ENCODE measurements at regions not wholly inside any gene's neighbourhood (a gene's known extent, or its start where the extent isn't known, plus 50 kb on each side); places are given as distances from the start of the nearest gene placed in this dataset.

- Histone ChIP-seq H2AFZ (ENCODE audit: low read length) (no peak overlapping the region), H3K27ac (ENCODE audit: low read depth, low read length, poor library complexity, severe bottlenecking) (no peak overlapping the region), H3K4me3 (ENCODE audit: low read depth, low read length, poor library complexity, severe bottlenecking) (no peak overlapping the region), H3K4me1 (ENCODE audit: insufficient read depth, low read length, severe bottlenecking) (no peaks in the 10 kb centered on the region), H4K20me1 (ENCODE audit: insufficient read depth, low read length) (no peaks in the 10 kb centered on the region), H3K36me3 (ENCODE audit: insufficient read depth, low read length) (no peaks in the 10 kb centered on the region), H3K9ac (ENCODE audit: low read length) (no peak overlapping the region), H3K79me2 (ENCODE audit: insufficient read depth, low read length) (no peaks in the 10 kb centered on the region), H3K9me3 (ENCODE audit: low read length) (no peaks in the 10 kb centered on the region), H3K4me2 (ENCODE audit: low read length) (no peak overlapping the region), H3K9me2 (ENCODE audit: low read depth, low read length) (no peaks in the 10 kb centered on the region), H3K27me3 (ENCODE audit: insufficient read depth, low read length) (no peaks in the 10 kb centered on the region), H3F3A (ENCODE audit: insufficient read depth, low read length) (no peaks in the 10 kb centered on the region)
- no peak for TF ChIP-seq CTCF (IDR thresholded peaks at IDR 0.05; ENCODE audit: low read length)
- no peak for TF ChIP-seq EZH2 (IDR thresholded peaks at IDR 0.05; ENCODE audit: borderline replicate concordance, low read length)
Measured at GRCh38 chr5:92852219-92852618, 728.8 kb downstream of the NR2F1-AS1 start.

GRCh38 chr5:92850886-92851285, 730.1 kb downstream of the NR2F1-AS1 start:
- Histone ChIP-seq H2AFZ (ENCODE audit: low read length) (no peak overlapping the region), H4K20me1 (ENCODE audit: insufficient read depth, low read length) (no peaks in the 10 kb centered on the region), H3K4me3 (ENCODE audit: low read depth, low read length, poor library complexity, severe bottlenecking) (no peak overlapping the region), H3F3A (ENCODE audit: insufficient read depth, low read length) (no peaks in the 10 kb centered on the region), H3K27ac (ENCODE audit: low read depth, low read length, poor library complexity, severe bottlenecking) (no peak overlapping the region), H3K9ac (ENCODE audit: low read length) (no peak overlapping the region), H3K9me2 (ENCODE audit: low read depth, low read length) (no peaks in the 10 kb centered on the region), H3K4me1 (ENCODE audit: insufficient read depth, low read length, severe bottlenecking) (no peaks in the 10 kb centered on the region), H3K27me3 (ENCODE audit: insufficient read depth, low read length) (no peaks in the 10 kb centered on the region), H3K36me3 (ENCODE audit: insufficient read depth, low read length) (no peaks in the 10 kb centered on the region), H3K4me2 (ENCODE audit: low read length) (no peak overlapping the region), H3K79me2 (ENCODE audit: insufficient read depth, low read length) (no peaks in the 10 kb centered on the region), H3K9me3 (ENCODE audit: low read length) (no peaks in the 10 kb centered on the region)
- TF ChIP-seq CTCF (IDR thresholded peaks at IDR 0.05; ENCODE audit: low read length) (no peak), EZH2 (IDR thresholded peaks at IDR 0.05; ENCODE audit: borderline replicate concordance, low read length) (no peak)

GRCh38 chr5:92849756-92850155, 731.3 kb downstream of the NR2F1-AS1 start:
- H3K4me1 ChIP-seq (ENCODE audit: insufficient read depth, low read length, severe bottlenecking), result no peaks in the 10 kb centered on the region
- H3K9me2 ChIP-seq (ENCODE audit: low read depth, low read length), result no peaks in the 10 kb centered on the region
- TF ChIP-seq EZH2 (IDR thresholded peaks at IDR 0.05; ENCODE audit: borderline replicate concordance, low read length), result no peak
- TF ChIP-seq CTCF (IDR thresholded peaks at IDR 0.05; ENCODE audit: low read length), result no peak
- H3K4me3 ChIP-seq (ENCODE audit: low read depth, low read length, poor library complexity, severe bottlenecking), result no peak overlapping the region
- no peaks in the 10 kb centered on the region for H4K20me1 ChIP-seq (ENCODE audit: insufficient read depth, low read length)
- H2AFZ ChIP-seq (ENCODE audit: low read length), result no peak overlapping the region
- no peak overlapping the region for H3K9ac ChIP-seq (ENCODE audit: low read length)
- H3K36me3 ChIP-seq (ENCODE audit: insufficient read depth, low read length), result no peaks in the 10 kb centered on the region
- H3K79me2 ChIP-seq (ENCODE audit: insufficient read depth, low read length), result no peaks in the 10 kb centered on the region
- no peaks in the 10 kb centered on the region for H3F3A ChIP-seq (ENCODE audit: insufficient read depth, low read length)
- H3K9me3 ChIP-seq (ENCODE audit: low read length), result no peaks in the 10 kb centered on the region
- H3K4me2 ChIP-seq (ENCODE audit: low read length), result no peak overlapping the region
- no peaks in the 10 kb centered on the region for H3K27me3 ChIP-seq (ENCODE audit: insufficient read depth, low read length)
- H3K27ac ChIP-seq (ENCODE audit: low read depth, low read length, poor library complexity, severe bottlenecking), result no peak overlapping the region

Data from OCI-LY1 (cell line).